Body of pancreas (tissue), 4 donors: ENCODE measurements at regions not wholly inside any gene's neighbourhood (a gene's known extent, or its start where the extent isn't known, plus 50 kb on each side); places are given as distances from the start of the nearest gene placed in this dataset.

Experiments
- CTCF ChIP-seq, 7 experiments: fragments of 450-650 bp in 4 of 7; fragments of 200-600 bp in 3 of 7; sonication (generic) in 3 of 7; IDR thresholded peaks; one replicate each; pipeline ENCODE4 v1.5.1; 2016 to 2019; ENCODE audit warnings: antibody characterized with exemption in 7 of 7
- POLR2A ChIP-seq, 3 donors: fragments of 450-650 bp; IDR thresholded peaks; one replicate each; pipeline ENCODE4 v1.6.1; 2016; ENCODE audit warnings: antibody characterized with exemption in 3 of 3, mild to moderate bottlenecking in 2 of 3

- TF ChIP-seq CTCF (IDR thresholded peaks at IDR 0.05), result no peak
- no peak for TF ChIP-seq POLR2A (IDR thresholded peaks at IDR 0.05)
Measured at GRCh38 chr20:17882065-17882833, 86.3 kb downstream of the SNX5 start.
